Keratinocyte (primary cell): ENCODE measurements at regions not wholly inside any gene's neighbourhood (a gene's known extent, or its start where the extent isn't known, plus 50 kb on each side); places are given as distances from the start of the nearest gene placed in this dataset.

Experiments
- EZH2 ChIP-seq: IDR thresholded peaks from one replicate; pipeline ENCODE4 v1.6.1; 2012; ENCODE audit warnings: inconsistent platforms, mild to moderate bottlenecking, low read length, moderate library complexity
- TF ChIP-seq, protein P1 (sequence below), 3 experiments: IDR thresholded peaks in 1 of 3; conservative IDR thresholded peaks in 1 of 3; optimal IDR thresholded peaks in 1 of 3; 2 replicates in 2 of 3; 3 replicates in 1 of 3; pipeline versions ENCODE3 to v1.5.1; 2011; ENCODE audit warnings: low read length in 3 of 3, mild to moderate bottlenecking in 3 of 3, moderate library complexity in 2 of 3, control low read depth in 1 of 3, inconsistent platforms in 1 of 3; ENCODE audit not compliant: insufficient read depth in 2 of 3; ENCODE audit errors: extremely low read depth in 1 of 3

DNA sequence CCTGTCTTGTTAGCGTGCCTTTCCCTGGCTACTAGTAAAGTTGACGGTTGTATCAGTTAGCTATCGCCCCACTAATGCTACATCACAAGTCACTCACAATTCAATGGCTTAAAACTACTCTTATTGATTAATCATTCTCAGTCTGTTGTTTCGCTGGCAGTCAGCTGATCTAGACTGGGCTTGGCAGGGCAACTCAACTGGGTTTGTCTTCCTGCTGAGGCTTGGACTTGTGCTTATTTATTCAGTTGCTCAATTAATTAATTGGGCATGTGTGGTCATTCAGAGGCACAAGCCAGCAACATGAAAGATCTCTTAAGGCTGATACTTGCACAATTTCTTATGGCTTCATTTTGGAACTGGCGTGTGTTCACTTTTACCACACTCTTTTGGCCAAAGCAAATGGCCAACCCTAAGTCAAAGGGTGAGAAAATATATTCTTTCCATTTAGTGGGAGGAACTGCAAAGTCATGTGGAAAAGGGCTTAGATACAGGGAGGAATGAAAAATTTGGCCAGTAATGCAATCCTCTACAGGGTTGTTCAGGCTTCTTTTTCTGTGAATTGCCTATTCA is 333.5 kb downstream of the GPR37 start:
- TF ChIP-seq, protein P1, sequence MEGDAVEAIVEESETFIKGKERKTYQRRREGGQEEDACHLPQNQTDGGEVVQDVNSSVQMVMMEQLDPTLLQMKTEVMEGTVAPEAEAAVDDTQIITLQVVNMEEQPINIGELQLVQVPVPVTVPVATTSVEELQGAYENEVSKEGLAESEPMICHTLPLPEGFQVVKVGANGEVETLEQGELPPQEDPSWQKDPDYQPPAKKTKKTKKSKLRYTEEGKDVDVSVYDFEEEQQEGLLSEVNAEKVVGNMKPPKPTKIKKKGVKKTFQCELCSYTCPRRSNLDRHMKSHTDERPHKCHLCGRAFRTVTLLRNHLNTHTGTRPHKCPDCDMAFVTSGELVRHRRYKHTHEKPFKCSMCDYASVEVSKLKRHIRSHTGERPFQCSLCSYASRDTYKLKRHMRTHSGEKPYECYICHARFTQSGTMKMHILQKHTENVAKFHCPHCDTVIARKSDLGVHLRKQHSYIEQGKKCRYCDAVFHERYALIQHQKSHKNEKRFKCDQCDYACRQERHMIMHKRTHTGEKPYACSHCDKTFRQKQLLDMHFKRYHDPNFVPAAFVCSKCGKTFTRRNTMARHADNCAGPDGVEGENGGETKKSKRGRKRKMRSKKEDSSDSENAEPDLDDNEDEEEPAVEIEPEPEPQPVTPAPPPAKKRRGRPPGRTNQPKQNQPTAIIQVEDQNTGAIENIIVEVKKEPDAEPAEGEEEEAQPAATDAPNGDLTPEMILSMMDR (optimal IDR thresholded peaks at IDR 0.05 in 1 of 3, IDR thresholded peaks at IDR 0.05 in 1 of 3, conservative IDR thresholded peaks at IDR 0.05 in 1 of 3; ENCODE audit: extremely low read depth in 1 of 3, insufficient read depth in 2 of 3, low read length in 3 of 3): no peak
- TF ChIP-seq EZH2: no peak
